PFSK-1 (cell line): ENCODE measurements at regions not wholly inside any gene's neighbourhood (a gene's known extent, or its start where the extent isn't known, plus 50 kb on each side); places are given as distances from the start of the nearest gene placed in this dataset.

Source experiments
- POLR2AphosphoS5 ChIP-seq: IDR thresholded peaks from 2 replicates; pipeline ENCODE4 v1.6.1; 2012; ENCODE audit warnings: low read depth, mild to moderate bottlenecking, control low read depth, low read length, moderate library complexity
- TAF1 ChIP-seq: IDR thresholded peaks from 2 replicates; pipeline ENCODE4 v1.6.1; 2012; ENCODE audit warnings: low read length, control low read depth, borderline replicate concordance; ENCODE audit not compliant: insufficient read depth

GRCh38 chr6:3913958-3914337 lies 64.8 kb downstream of the FAM50B start:
- TF ChIP-seq POLR2AphosphoS5, result no peak
- no peak for TF ChIP-seq TAF1
